ENCODE measurements at regions not wholly inside any gene's neighbourhood (a gene's known extent, or its start where the extent isn't known, plus 50 kb on each side); places are given as distances from the start of the nearest gene placed in this dataset.
"Not testable (repeated sequence)": the region's sequence is repeated elsewhere in the genome, so short reads cannot be mapped to it uniquely, and the experiment has no call there.

GRCh38 chrX:79462458-79462857 is 95.3 kb upstream of the ITM2A start:
- no peaks in the 10 kb centered on the region for H3K36me3 ChIP-seq (ENCODE audit: insufficient read depth, low read length)
- no peak for TF ChIP-seq FOXP2 (optimal IDR thresholded peaks at IDR 0.05; ENCODE audit: control extremely low read depth, extremely low read length, insufficient read depth)
- no peak for TF ChIP-seq EZH2 (IDR thresholded peaks at IDR 0.05)
- no peak for TF ChIP-seq POLR2AphosphoS5 (IDR thresholded peaks at IDR 0.05; ENCODE audit: borderline replicate concordance, low read depth, low read length)
- H3K4me3 ChIP-seq, result no peak overlapping the region
- no peak overlapping the region for H3K9ac ChIP-seq (ENCODE audit: insufficient read length)
- H3K9me3 ChIP-seq (ENCODE audit: low read depth, low read length), result no peaks in the 10 kb centered on the region
- no peak overlapping the region for H3K27ac ChIP-seq
- no peak for DNase-seq (ENCODE audit: low read depth, low spot score)

DNA sequence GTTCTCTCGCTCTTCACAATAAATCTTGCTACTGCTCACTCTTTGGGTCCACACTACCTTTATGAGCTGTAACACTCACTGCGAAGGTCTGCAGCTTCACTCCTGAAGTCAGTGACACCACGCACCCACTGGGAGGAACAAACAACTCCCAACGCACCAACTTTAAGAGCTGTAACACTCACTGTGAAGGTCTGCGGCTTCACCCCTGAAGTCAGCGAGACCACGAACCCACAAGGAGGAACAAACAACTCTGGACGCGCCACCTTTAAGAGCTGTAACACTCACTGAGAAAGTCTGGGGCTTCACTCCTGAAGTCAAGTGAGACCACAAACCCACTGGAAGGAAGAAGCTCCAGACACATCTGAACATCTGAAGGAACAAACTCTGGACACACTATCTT is 89.5 kb upstream of the ITM2A start:
- not testable (repeated sequence) for H3K36me3 ChIP-seq (ENCODE audit: insufficient read depth, low read length); H3K9me3 ChIP-seq (ENCODE audit: low read depth, low read length); H3K27ac ChIP-seq; H3K4me3 ChIP-seq; H3K9ac ChIP-seq (ENCODE audit: insufficient read length); DNase-seq (ENCODE audit: low read depth, low spot score)

GRCh38 chrX:79452881-79453280 is 85.7 kb upstream of the ITM2A start:
- DNase-seq (ENCODE audit: low read depth, low spot score), result no peak
- TF ChIP-seq EZH2 (IDR thresholded peaks at IDR 0.05) (no peak), FOXP2 (optimal IDR thresholded peaks at IDR 0.05; ENCODE audit: control extremely low read depth, extremely low read length, insufficient read depth) (no peak), POLR2AphosphoS5 (IDR thresholded peaks at IDR 0.05; ENCODE audit: borderline replicate concordance, low read depth, low read length) (no peak)
- no peak overlapping the region for H3K4me3 ChIP-seq
- H3K36me3 ChIP-seq (ENCODE audit: insufficient read depth, low read length), result no peaks in the 10 kb centered on the region
- H3K9me3 ChIP-seq (ENCODE audit: low read depth, low read length), result no peaks in the 10 kb centered on the region
- no peak overlapping the region for H3K9ac ChIP-seq (ENCODE audit: insufficient read length)
- no peak overlapping the region for H3K27ac ChIP-seq

- Histone ChIP-seq H3K36me3 (ENCODE audit: insufficient read depth, low read length) (no peaks in the 10 kb centered on the region), H3K9ac (ENCODE audit: insufficient read length) (no peak overlapping the region), H3K4me3 (no peak overlapping the region), H3K9me3 (ENCODE audit: low read depth, low read length) (no peaks in the 10 kb centered on the region), H3K27ac (no peak overlapping the region)
- TF ChIP-seq POLR2AphosphoS5 (IDR thresholded peaks at IDR 0.05; ENCODE audit: borderline replicate concordance, low read depth, low read length) (no peak), FOXP2 (optimal IDR thresholded peaks at IDR 0.05; ENCODE audit: control extremely low read depth, extremely low read length, insufficient read depth) (no peak), EZH2 (IDR thresholded peaks at IDR 0.05) (no peak)
- no peak for DNase-seq (ENCODE audit: low read depth, low spot score)
These were observed 77.6 kb upstream of the ITM2A start for GRCh38 chrX:79444694-79445210.

- H3K9ac ChIP-seq (ENCODE audit: insufficient read length), result no peak overlapping the region
- no peaks in the 10 kb centered on the region for H3K9me3 ChIP-seq (ENCODE audit: low read depth, low read length)
- no peaks in the 10 kb centered on the region for H3K36me3 ChIP-seq (ENCODE audit: insufficient read depth, low read length)
- DNase-seq (ENCODE audit: low read depth, low spot score), result no peak
- no peak overlapping the region for H3K4me3 ChIP-seq
- no peak overlapping the region for H3K27ac ChIP-seq
- TF ChIP-seq EZH2 (IDR thresholded peaks at IDR 0.05) (no peak), POLR2AphosphoS5 (IDR thresholded peaks at IDR 0.05; ENCODE audit: borderline replicate concordance, low read depth, low read length) (no peak), FOXP2 (optimal IDR thresholded peaks at IDR 0.05; ENCODE audit: control extremely low read depth, extremely low read length, insufficient read depth) (no peak)
These were observed 76.0 kb upstream of the ITM2A start for GRCh38 chrX:79443121-79443520.

- Histone ChIP-seq H3K4me3 (no peak overlapping the region), H3K9ac (ENCODE audit: insufficient read length) (no peak overlapping the region), H3K27ac (no peak overlapping the region), H3K36me3 (ENCODE audit: insufficient read depth, low read length) (no peaks in the 10 kb centered on the region), H3K9me3 (ENCODE audit: low read depth, low read length) (no peaks in the 10 kb centered on the region)
- DNase-seq (ENCODE audit: low read depth, low spot score), result no peak
- TF ChIP-seq EZH2 (IDR thresholded peaks at IDR 0.05) (no peak), FOXP2 (optimal IDR thresholded peaks at IDR 0.05; ENCODE audit: control extremely low read depth, extremely low read length, insufficient read depth) (no peak)
These were observed 73.2 kb upstream of the ITM2A start for GRCh38 chrX:79440336-79440735.
